Bone marrow (tissue), 2 donors: ENCODE measurements at regions not wholly inside any gene's neighbourhood (a gene's known extent, or its start where the extent isn't known, plus 50 kb on each side); places are given as distances from the start of the nearest gene placed in this dataset.

ENCODE experiments used
- DNase-seq, 2 donors: peaks; one replicate each; lab custom pipeline; 2025; lab: John Stamatoyannopoulos, UW

GRCh38 chr5:117302949-117303348 lies 728.3 kb upstream of the SEMA6A start:
- DNase-seq, result no peak

- DNase-seq, result no peak
These were observed 727.9 kb upstream of the SEMA6A start for GRCh38 chr5:117302473-117302872.

- no peak for DNase-seq
These were observed 725.3 kb upstream of the SEMA6A start for GRCh38 chr5:117299936-117300328.

GRCh38 chr5:117299224-117299935 lies 724.8 kb upstream of the SEMA6A start:
- no peak for DNase-seq

- no peak for DNase-seq
These were observed 722.2 kb upstream of the SEMA6A start for GRCh38 chr5:117296872-117297271.

- DNase-seq, result no peak
These were observed 721.3 kb upstream of the SEMA6A start for GRCh38 chr5:117295941-117296340.

- DNase-seq, result no peak
These were observed 712.2 kb upstream of the SEMA6A start for GRCh38 chr5:117286813-117287212.

GRCh38 chr5:117271656-117272055 lies 697.0 kb upstream of the SEMA6A start:
- DNase-seq, result no peak

- DNase-seq, result no peak
These were observed 691.7 kb upstream of the SEMA6A start for GRCh38 chr5:117266280-117266679.

- no peak for DNase-seq
These were observed 688.6 kb upstream of the SEMA6A start for GRCh38 chr5:117263231-117263630.

- no peak for DNase-seq
These were observed 688.0 kb upstream of the SEMA6A start for GRCh38 chr5:117262572-117263131.

GRCh38 chr5:117261948-117262571 lies 687.4 kb upstream of the SEMA6A start:
- no peak for DNase-seq

GRCh38 chr5:117255211-117256027 lies 680.8 kb upstream of the SEMA6A start:
- DNase-seq, result no peak

GRCh38 chr5:117252566-117252965 lies 677.9 kb upstream of the SEMA6A start:
- DNase-seq, result no peak

GRCh38 chr5:117249086-117249815 lies 674.6 kb upstream of the SEMA6A start:
- no peak for DNase-seq

- DNase-seq, result no peak
These were observed 671.8 kb upstream of the SEMA6A start for GRCh38 chr5:117246424-117246823.

- DNase-seq, result no peak
These were observed 670.5 kb upstream of the SEMA6A start for GRCh38 chr5:117245130-117245529.

- DNase-seq, result no peak
These were observed 667.4 kb upstream of the SEMA6A start for GRCh38 chr5:117242028-117242427.

GRCh38 chr5:117236941-117237340 lies 662.3 kb upstream of the SEMA6A start:
- no peak for DNase-seq

GRCh38 chr5:117235786-117236185 lies 661.2 kb upstream of the SEMA6A start:
- no peak for DNase-seq

GRCh38 chr5:117230375-117230774 lies 655.8 kb upstream of the SEMA6A start:
- DNase-seq, result no peak

GRCh38 chr5:117220730-117221129 lies 646.1 kb upstream of the SEMA6A start:
- DNase-seq, result no peak
